ENCODE measurements at regions not wholly inside any gene's neighbourhood (a gene's known extent, or its start where the extent isn't known, plus 50 kb on each side); places are given as distances from the start of the nearest gene placed in this dataset.

DNA sequence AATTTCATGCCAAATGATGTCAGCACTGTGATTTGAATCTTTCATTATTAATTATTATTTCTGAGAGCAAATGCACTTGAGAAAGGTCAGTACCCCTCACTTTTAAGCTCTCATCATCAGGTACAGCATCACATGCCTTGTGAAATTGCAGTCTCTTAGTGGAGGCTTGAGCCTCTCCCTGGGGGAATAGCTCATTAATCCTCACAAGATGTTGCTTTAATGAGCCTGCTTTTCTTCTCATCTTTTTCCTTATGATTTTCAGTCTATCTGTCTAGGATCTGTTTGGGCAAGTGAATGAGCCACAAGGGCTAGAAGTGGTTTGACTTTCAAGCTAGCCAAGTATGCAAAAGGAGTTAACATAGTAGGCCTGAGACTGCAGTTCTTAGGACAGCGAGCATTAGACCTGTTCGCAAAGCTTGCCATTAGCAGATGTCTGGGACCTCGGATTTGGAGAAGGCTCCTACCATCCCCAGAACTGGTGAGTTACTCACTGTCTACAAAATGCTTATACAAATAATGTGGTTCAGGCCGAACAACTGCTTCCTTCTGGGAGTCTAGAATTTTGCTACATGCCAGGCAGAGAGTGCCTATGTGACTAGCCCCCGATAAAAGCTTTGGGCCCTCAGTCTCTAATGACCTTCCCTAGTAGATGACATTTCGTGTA, 174.5 kb downstream of the IL15 start:
- peak overlapping the region; percentile 15 for H3K27ac Mint-ChIP-seq (ENCODE audit: unreplicated experiment)
- no peaks in the 10 kb centered on the region for H3K36me3 ChIP-seq (ENCODE audit: insufficient read depth, low read length)
- peak overlapping the region; percentile 6 for H2AFZ ChIP-seq (ENCODE audit: low read depth, low read length)
- no peaks in the 10 kb centered on the region for H3K9me3 ChIP-seq (ENCODE audit: insufficient read depth, low read depth, low read length)
- H3K4me3 ChIP-seq (ENCODE audit: insufficient read depth, low read depth, low read length): no peak overlapping the region
- no peaks in the 10 kb centered on the region for H3K27me3 ChIP-seq (ENCODE audit: insufficient read depth, low read length)
- H3K9me3 Mint-ChIP-seq (ENCODE audit: unreplicated experiment): no peaks in the 10 kb centered on the region
- no peaks in the 10 kb centered on the region for H3K36me3 Mint-ChIP-seq (ENCODE audit: low read depth, unreplicated experiment)
- TF ChIP-seq EZH2 (IDR thresholded peaks at IDR 0.05; ENCODE audit: insufficient read depth, low read length): no peak
- TF ChIP-seq, protein P1, sequence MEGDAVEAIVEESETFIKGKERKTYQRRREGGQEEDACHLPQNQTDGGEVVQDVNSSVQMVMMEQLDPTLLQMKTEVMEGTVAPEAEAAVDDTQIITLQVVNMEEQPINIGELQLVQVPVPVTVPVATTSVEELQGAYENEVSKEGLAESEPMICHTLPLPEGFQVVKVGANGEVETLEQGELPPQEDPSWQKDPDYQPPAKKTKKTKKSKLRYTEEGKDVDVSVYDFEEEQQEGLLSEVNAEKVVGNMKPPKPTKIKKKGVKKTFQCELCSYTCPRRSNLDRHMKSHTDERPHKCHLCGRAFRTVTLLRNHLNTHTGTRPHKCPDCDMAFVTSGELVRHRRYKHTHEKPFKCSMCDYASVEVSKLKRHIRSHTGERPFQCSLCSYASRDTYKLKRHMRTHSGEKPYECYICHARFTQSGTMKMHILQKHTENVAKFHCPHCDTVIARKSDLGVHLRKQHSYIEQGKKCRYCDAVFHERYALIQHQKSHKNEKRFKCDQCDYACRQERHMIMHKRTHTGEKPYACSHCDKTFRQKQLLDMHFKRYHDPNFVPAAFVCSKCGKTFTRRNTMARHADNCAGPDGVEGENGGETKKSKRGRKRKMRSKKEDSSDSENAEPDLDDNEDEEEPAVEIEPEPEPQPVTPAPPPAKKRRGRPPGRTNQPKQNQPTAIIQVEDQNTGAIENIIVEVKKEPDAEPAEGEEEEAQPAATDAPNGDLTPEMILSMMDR (IDR thresholded peaks at IDR 0.05; ENCODE audit: insufficient read depth, low read depth, low read length): no peak
- peak; percentile 76 for DNase-seq (ENCODE audit: low read depth)
- H3K4me2 ChIP-seq (ENCODE audit: low read length): peak overlapping the region; percentile 32
- no peaks in the 10 kb centered on the region for H3K27me3 Mint-ChIP-seq (ENCODE audit: low read depth, unreplicated experiment)
- no peaks in the 10 kb centered on the region for H3K79me2 ChIP-seq (ENCODE audit: insufficient read depth, low read length)
- H4K20me1 ChIP-seq (ENCODE audit: insufficient read depth, low read length): no peaks in the 10 kb centered on the region
- H3K9ac ChIP-seq (ENCODE audit: low read length): peak overlapping the region; percentile 5
- H3K4me3 Mint-ChIP-seq (ENCODE audit: unreplicated experiment): no peak overlapping the region
- H3K4me1 ChIP-seq (ENCODE audit: insufficient read depth, low read length): peaks cover 22% of the 10 kb centered on the region
- peak overlapping the region; percentile 65 for H3K27ac ChIP-seq (ENCODE audit: low read depth, low read length)
- H3K4me1 Mint-ChIP-seq (ENCODE audit: low read depth, unreplicated experiment): peaks cover 28% of the 10 kb centered on the region
- peak; percentile 68 for FAIRE-seq

DNA sequence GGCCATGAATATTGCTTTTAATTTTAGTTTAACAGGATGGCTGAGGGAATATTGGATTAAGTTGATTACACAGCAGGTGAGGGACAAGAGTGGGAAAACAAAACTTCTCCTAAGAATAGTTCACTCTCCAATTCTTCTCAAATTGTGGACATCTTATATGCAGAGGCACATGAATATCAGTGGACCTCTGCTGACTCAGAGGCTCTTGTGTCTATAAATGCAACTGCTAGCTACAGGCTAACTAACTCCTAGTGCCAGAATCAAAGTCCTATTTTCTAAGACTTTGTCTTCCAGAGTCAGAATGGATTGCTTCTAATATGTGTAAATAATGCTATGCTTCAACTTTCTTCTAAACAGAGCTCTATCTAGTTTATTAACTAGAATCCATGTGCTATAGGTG, 175.8 kb downstream of the IL15 start:
- H4K20me1 ChIP-seq (ENCODE audit: insufficient read depth, low read length): no peaks in the 10 kb centered on the region
- DNase-seq (ENCODE audit: low read depth): no peak
- H3K36me3 Mint-ChIP-seq (ENCODE audit: low read depth, unreplicated experiment): no peaks in the 10 kb centered on the region

DNA sequence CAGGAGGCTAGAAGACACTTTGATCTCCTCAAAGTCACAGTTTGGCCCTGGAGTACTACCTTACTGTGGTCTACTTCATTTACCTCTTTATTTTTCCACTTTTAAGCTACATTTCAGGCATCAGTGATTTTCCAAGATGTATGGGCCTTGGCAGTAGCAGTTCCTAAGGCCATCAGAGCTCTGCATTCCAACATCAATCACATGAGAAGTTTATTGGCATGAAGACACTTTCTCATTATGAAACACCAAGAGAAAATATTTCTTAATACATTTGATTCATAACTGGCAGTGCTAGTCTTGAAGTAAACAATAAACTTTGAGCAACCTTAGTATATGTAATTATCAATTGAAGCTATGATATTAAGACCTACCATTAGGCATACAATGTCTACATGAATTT, 178.1 kb downstream of the IL15 start:
- H3K4me2 ChIP-seq (ENCODE audit: low read length): no peak overlapping the region
- Mint-ChIP-seq H3K4me3 (ENCODE audit: unreplicated experiment) (no peak overlapping the region), H3K27me3 (ENCODE audit: low read depth, unreplicated experiment) (peaks cover 2% of the 10 kb centered on the region), H3K27ac (ENCODE audit: unreplicated experiment) (no peak overlapping the region), H3K9me3 (ENCODE audit: unreplicated experiment) (no peaks in the 10 kb centered on the region), H3K4me1 (ENCODE audit: low read depth, unreplicated experiment) (peaks cover 13% of the 10 kb centered on the region), H3K36me3 (ENCODE audit: low read depth, unreplicated experiment) (no peaks in the 10 kb centered on the region)
- H3K9ac ChIP-seq (ENCODE audit: low read length): no peak overlapping the region
- no peak for TF ChIP-seq EZH2 (IDR thresholded peaks at IDR 0.05; ENCODE audit: insufficient read depth, low read length)
- TF ChIP-seq, protein P1 (IDR thresholded peaks at IDR 0.05; ENCODE audit: insufficient read depth, low read depth, low read length): no peak
- no peaks in the 10 kb centered on the region for H3K9me3 ChIP-seq (ENCODE audit: insufficient read depth, low read depth, low read length)
- no peaks in the 10 kb centered on the region for H3K36me3 ChIP-seq (ENCODE audit: insufficient read depth, low read length)
- no peak overlapping the region for H3K27ac ChIP-seq (ENCODE audit: low read depth, low read length)
- H3K4me3 ChIP-seq (ENCODE audit: insufficient read depth, low read depth, low read length): no peak overlapping the region
- DNase-seq (ENCODE audit: low read depth) (no peak), FAIRE-seq (no peak)
- no peaks in the 10 kb centered on the region for H3K27me3 ChIP-seq (ENCODE audit: insufficient read depth, low read length)
- H2AFZ ChIP-seq (ENCODE audit: low read depth, low read length): no peak overlapping the region
- no peaks in the 10 kb centered on the region for H4K20me1 ChIP-seq (ENCODE audit: insufficient read depth, low read length)
- H3K4me1 ChIP-seq (ENCODE audit: insufficient read depth, low read length): peaks cover 15% of the 10 kb centered on the region
- no peaks in the 10 kb centered on the region for H3K79me2 ChIP-seq (ENCODE audit: insufficient read depth, low read length)

More for the DNA sequence above, 175.8 kb downstream of the IL15 start:
- Histone ChIP-seq H3K4me1 (ENCODE audit: insufficient read depth, low read length) (peaks cover 20% of the 10 kb centered on the region), H3K36me3 (ENCODE audit: insufficient read depth, low read length) (no peaks in the 10 kb centered on the region), H3K4me3 (ENCODE audit: insufficient read depth, low read depth, low read length) (no peak overlapping the region), H3K9me3 (ENCODE audit: insufficient read depth, low read depth, low read length) (no peaks in the 10 kb centered on the region), H3K27me3 (ENCODE audit: insufficient read depth, low read length) (no peaks in the 10 kb centered on the region), H3K79me2 (ENCODE audit: insufficient read depth, low read length) (no peaks in the 10 kb centered on the region), H3K9ac (ENCODE audit: low read length) (no peak overlapping the region), H2AFZ (ENCODE audit: low read depth, low read length) (no peak overlapping the region), H3K4me2 (ENCODE audit: low read length) (no peak overlapping the region), H3K27ac (ENCODE audit: low read depth, low read length) (no peak overlapping the region)
- no peak overlapping the region for H3K27ac Mint-ChIP-seq (ENCODE audit: unreplicated experiment)
- TF ChIP-seq, protein P1 (IDR thresholded peaks at IDR 0.05; ENCODE audit: insufficient read depth, low read depth, low read length): no peak
- no peak for TF ChIP-seq EZH2 (IDR thresholded peaks at IDR 0.05; ENCODE audit: insufficient read depth, low read length)
- no peaks in the 10 kb centered on the region for H3K27me3 Mint-ChIP-seq (ENCODE audit: low read depth, unreplicated experiment)
- no peak overlapping the region for H3K4me3 Mint-ChIP-seq (ENCODE audit: unreplicated experiment)
- H3K9me3 Mint-ChIP-seq (ENCODE audit: unreplicated experiment): no peaks in the 10 kb centered on the region
- peaks cover 20% of the 10 kb centered on the region for H3K4me1 Mint-ChIP-seq (ENCODE audit: low read depth, unreplicated experiment)
- FAIRE-seq: no peak

All from astrocyte (in vitro differentiated cells and primary cell).